ENCODE measurements at regions not wholly inside any gene's neighbourhood (a gene's known extent, or its start where the extent isn't known, plus 50 kb on each side); places are given as distances from the start of the nearest gene placed in this dataset.

- no peaks in the 10 kb centered on the region for H4K20me1 ChIP-seq (ENCODE audit: insufficient read depth, low read length)
- no peaks in the 10 kb centered on the region for H3K9me3 ChIP-seq (ENCODE audit: low read length)
- no peak overlapping the region for H3K27ac ChIP-seq (ENCODE audit: low read depth, low read length, poor library complexity, severe bottlenecking)
- intact Hi-C loops (cut with micrococcal nuclease; ENCODE audit: unreplicated experiment), result no loop called here
- no peak overlapping the region for H3K4me3 ChIP-seq (ENCODE audit: low read depth, low read length, poor library complexity, severe bottlenecking)
- no peak overlapping the region for H3K4me2 ChIP-seq (ENCODE audit: low read length)
- TF ChIP-seq EZH2phosphoT487 (IDR thresholded peaks at IDR 0.05; ENCODE audit: borderline replicate concordance, low read depth, low read length), result no peak
- TF ChIP-seq CTCF (conservative IDR thresholded peaks at IDR 0.05; ENCODE audit: low read length), result no peak
- no peak for DNase-seq (ENCODE audit: low spot score)
- CTCF ChIA-PET (ENCODE audit: unreplicated experiment), result no interaction called here
- H3K9me2 ChIP-seq (ENCODE audit: insufficient read depth, low read length), result no peaks in the 10 kb centered on the region
- POLR2A ChIA-PET, result no interaction called here
- no peaks in the 10 kb centered on the region for H3K79me2 ChIP-seq (ENCODE audit: insufficient read depth, low read depth, low read length)
- no peaks in the 10 kb centered on the region for H3K36me3 ChIP-seq (ENCODE audit: insufficient read depth, low read length)
- H3K4me1 ChIP-seq (ENCODE audit: insufficient read depth, low read length, poor library complexity, severe bottlenecking), result no peaks in the 10 kb centered on the region
- no peak overlapping the region for H2AFZ ChIP-seq (ENCODE audit: low read length)
- no TSS peak for BruUV-seq (replicated peaks)
Measured at GRCh38 chr16:73515616-73516015, 467.7 kb upstream of the ZFHX3 start.

- Histone ChIP-seq H3K36me3 (ENCODE audit: insufficient read depth, low read length) (no peaks in the 10 kb centered on the region), H3K4me3 (ENCODE audit: low read depth, low read length, poor library complexity, severe bottlenecking) (no peak overlapping the region), H3K9me3 (ENCODE audit: low read length) (no peaks in the 10 kb centered on the region), H4K20me1 (ENCODE audit: insufficient read depth, low read length) (no peaks in the 10 kb centered on the region), H2AFZ (ENCODE audit: low read length) (no peak overlapping the region), H3K79me2 (ENCODE audit: insufficient read depth, low read depth, low read length) (no peaks in the 10 kb centered on the region), H3K4me2 (ENCODE audit: low read length) (no peak overlapping the region), H3K9me2 (ENCODE audit: insufficient read depth, low read length) (no peaks in the 10 kb centered on the region), H3K27ac (ENCODE audit: low read depth, low read length, poor library complexity, severe bottlenecking) (no peak overlapping the region), H3K4me1 (ENCODE audit: insufficient read depth, low read length, poor library complexity, severe bottlenecking) (no peaks in the 10 kb centered on the region)
- DNase-seq (ENCODE audit: low spot score), result no peak
- ChIA-PET POLR2A (no interaction called here), CTCF (ENCODE audit: unreplicated experiment) (no interaction called here)
- intact Hi-C loops (cut with micrococcal nuclease; ENCODE audit: unreplicated experiment), result no loop called here
- no TSS peak for BruUV-seq (replicated peaks)
- TF ChIP-seq CTCF (conservative IDR thresholded peaks at IDR 0.05; ENCODE audit: low read length) (no peak), EZH2phosphoT487 (IDR thresholded peaks at IDR 0.05; ENCODE audit: borderline replicate concordance, low read depth, low read length) (no peak)
Measured at GRCh38 chr16:73510852-73511251, 462.9 kb upstream of the ZFHX3 start.

GRCh38 chr16:73506568-73507056 is 458.7 kb upstream of the ZFHX3 start:
- Histone ChIP-seq H3K27ac (ENCODE audit: low read depth, low read length, poor library complexity, severe bottlenecking) (no peak overlapping the region), H3K9me2 (ENCODE audit: insufficient read depth, low read length) (no peaks in the 10 kb centered on the region), H3K4me1 (ENCODE audit: insufficient read depth, low read length, poor library complexity, severe bottlenecking) (no peaks in the 10 kb centered on the region), H3K4me2 (ENCODE audit: low read length) (no peak overlapping the region), H3K79me2 (ENCODE audit: insufficient read depth, low read depth, low read length) (no peaks in the 10 kb centered on the region), H3K36me3 (ENCODE audit: insufficient read depth, low read length) (no peaks in the 10 kb centered on the region), H2AFZ (ENCODE audit: low read length) (no peak overlapping the region), H3K9me3 (ENCODE audit: low read length) (no peaks in the 10 kb centered on the region), H4K20me1 (ENCODE audit: insufficient read depth, low read length) (no peaks in the 10 kb centered on the region), H3K4me3 (ENCODE audit: low read depth, low read length, poor library complexity, severe bottlenecking) (no peak overlapping the region)
- CTCF ChIA-PET (ENCODE audit: unreplicated experiment), result no interaction called here
- TF ChIP-seq EZH2phosphoT487 (IDR thresholded peaks at IDR 0.05; ENCODE audit: borderline replicate concordance, low read depth, low read length) (no peak), CTCF (conservative IDR thresholded peaks at IDR 0.05; ENCODE audit: low read length) (no peak)
- no peak for DNase-seq (ENCODE audit: low spot score)
- POLR2A ChIA-PET, result no interaction called here
- intact Hi-C loops (cut with micrococcal nuclease; ENCODE audit: unreplicated experiment), result no loop called here
- BruUV-seq (replicated peaks), result no TSS peak

Data from OCI-LY7 (cell line).